Uterus (tissue), 3 donors: ENCODE measurements at regions not wholly inside any gene's neighbourhood (a gene's known extent, or its start where the extent isn't known, plus 50 kb on each side); places are given as distances from the start of the nearest gene placed in this dataset.

ENCODE experiments used
- DNase-seq, 2 donors: peaks; one replicate each; pipeline ENCODE4 v3.0.0-alpha.2; 2019 to 2020
- H3K27ac ChIP-seq, 2 donors: fragments of 200-600 bp; sonication (generic); 1 replicate in 1 of 2; 2 replicates in 1 of 2; pipeline ENCODE4 v1.5.1; 2016 to 2018
- H3K27me3 ChIP-seq, 2 donors: fragments of 200-600 bp; sonication (generic); one replicate each; pipeline ENCODE4 v1.5.1; 2018 to 2019; ENCODE audit warnings: control low read depth in 1 of 2
- H3K36me3 ChIP-seq, 2 donors: fragments of 200-600 bp; sonication (generic); one replicate each; pipeline ENCODE4 v1.5.1; 2019; ENCODE audit warnings: control low read depth in 1 of 2
- H3K4me1 ChIP-seq, 2 donors: fragments of 200-600 bp; sonication (generic); one replicate each; pipeline ENCODE4 v1.5.1; 2018 to 2019; ENCODE audit warnings: control low read depth in 1 of 2
- H3K4me3 ChIP-seq, 2 donors: fragments of 200-600 bp; sonication (generic); 1 replicate in 1 of 2; 2 replicates in 1 of 2; pipeline ENCODE4 v1.5.1; 2018 to 2019; ENCODE audit warnings: mild to moderate bottlenecking in 1 of 2
- H3K9me3 ChIP-seq, 2 donors: fragments of 200-600 bp; sonication (generic); one replicate each; pipeline ENCODE4 v1.5.1; 2019; ENCODE audit warnings: control low read depth in 1 of 2
- CTCF ChIP-seq, 4 experiments: fragments of 200-600 bp in 2 of 4; fragments of 450-650 bp in 2 of 4; sonication (generic) in 2 of 4; IDR thresholded peaks; one replicate each; pipeline ENCODE4 v1.5.1; 2016 to 2019; ENCODE audit warnings: antibody characterized with exemption in 4 of 4, mild to moderate bottlenecking in 2 of 4, moderate library complexity in 1 of 4
- POLR2A ChIP-seq, 2 donors: fragments of 450-650 bp; IDR thresholded peaks; one replicate each; pipeline ENCODE4 v1.6.1; 2016; ENCODE audit warnings: antibody characterized with exemption in 2 of 2, mild to moderate bottlenecking in 1 of 2, moderate library complexity in 1 of 2
- intact Hi-C: fragments of 100-400 bp; cut with DNase I; formaldehyde crosslinking; loops from one replicate; pipeline ENCODE4 v1.15.1; 2023; ENCODE audit warnings: low total_unique reads
- donor health status: DM: yes; HTN: yes; CAD: no.

- no peak overlapping the region for H3K27ac ChIP-seq
Measured at GRCh38 chr3:163863146-163863545, 1215.2 kb downstream of the SI start.

GRCh38 chr3:163852233-163852632 lies 1226.1 kb downstream of the SI start:
- H3K27ac ChIP-seq = no peak overlapping the region
- intact Hi-C loops = no loop called here
- no peaks in the 10 kb centered on the region for H3K27me3 ChIP-seq
- no peaks in the 10 kb centered on the region for H3K9me3 ChIP-seq
- TF ChIP-seq POLR2A (IDR thresholded peaks at IDR 0.05) = no peak
- TF ChIP-seq CTCF (IDR thresholded peaks at IDR 0.05) = no peak
- no peaks in the 10 kb centered on the region for H3K36me3 ChIP-seq
- no peaks in the 10 kb centered on the region for H3K4me1 ChIP-seq
- DNase-seq = no peak
- no peak overlapping the region for H3K4me3 ChIP-seq

More at GRCh38 chr3:163863146-163863545, 1215.2 kb downstream of the SI start:
- Histone ChIP-seq H3K4me1 (no peaks in the 10 kb centered on the region), H3K36me3 (no peaks in the 10 kb centered on the region), H3K9me3 (no peaks in the 10 kb centered on the region), H3K4me3 (no peak overlapping the region), H3K27me3 (no peaks in the 10 kb centered on the region)
- no peak for DNase-seq
- TF ChIP-seq CTCF (IDR thresholded peaks at IDR 0.05) (no peak), POLR2A (IDR thresholded peaks at IDR 0.05) (no peak)
- intact Hi-C loops = no loop called here

- Histone ChIP-seq H3K4me3 (no peak overlapping the region), H3K9me3 (no peaks in the 10 kb centered on the region), H3K27ac (no peak overlapping the region), H3K36me3 (no peaks in the 10 kb centered on the region), H3K27me3 (no peaks in the 10 kb centered on the region), H3K4me1 (no peaks in the 10 kb centered on the region)
- DNase-seq = no peak
- TF ChIP-seq CTCF (IDR thresholded peaks at IDR 0.05) (no peak), POLR2A (IDR thresholded peaks at IDR 0.05) (no peak)
- intact Hi-C loops = no loop called here
Measured at GRCh38 chr3:163838769-163839168, 1239.5 kb downstream of the SI start.

GRCh38 chr3:163832547-163832946 lies 1245.7 kb downstream of the SI start:
- Histone ChIP-seq H3K27me3 (no peaks in the 10 kb centered on the region), H3K9me3 (no peaks in the 10 kb centered on the region), H3K4me1 (no peaks in the 10 kb centered on the region), H3K4me3 (no peak overlapping the region), H3K27ac (no peak overlapping the region), H3K36me3 (no peaks in the 10 kb centered on the region)
- intact Hi-C loops = no loop called here
- no peak for TF ChIP-seq CTCF (IDR thresholded peaks at IDR 0.05)
- no peak for TF ChIP-seq POLR2A (IDR thresholded peaks at IDR 0.05)
- no peak for DNase-seq

GRCh38 chr3:163821841-163822240 lies 1256.5 kb downstream of the SI start:
- intact Hi-C loops = no loop called here
- no peaks in the 10 kb centered on the region for H3K36me3 ChIP-seq
- H3K4me1 ChIP-seq = no peaks in the 10 kb centered on the region

More at GRCh38 chr3:163821841-163822240, 1256.5 kb downstream of the SI start:
- TF ChIP-seq POLR2A (IDR thresholded peaks at IDR 0.05) = no peak
- TF ChIP-seq CTCF (IDR thresholded peaks at IDR 0.05) = no peak
- no peaks in the 10 kb centered on the region for H3K27me3 ChIP-seq
- no peak for DNase-seq
- no peaks in the 10 kb centered on the region for H3K9me3 ChIP-seq
- no peak overlapping the region for H3K4me3 ChIP-seq
- H3K27ac ChIP-seq = no peak overlapping the region
